ENCODE measurements at regions not wholly inside any gene's neighbourhood (a gene's known extent, or its start where the extent isn't known, plus 50 kb on each side); places are given as distances from the start of the nearest gene placed in this dataset.

DNA sequence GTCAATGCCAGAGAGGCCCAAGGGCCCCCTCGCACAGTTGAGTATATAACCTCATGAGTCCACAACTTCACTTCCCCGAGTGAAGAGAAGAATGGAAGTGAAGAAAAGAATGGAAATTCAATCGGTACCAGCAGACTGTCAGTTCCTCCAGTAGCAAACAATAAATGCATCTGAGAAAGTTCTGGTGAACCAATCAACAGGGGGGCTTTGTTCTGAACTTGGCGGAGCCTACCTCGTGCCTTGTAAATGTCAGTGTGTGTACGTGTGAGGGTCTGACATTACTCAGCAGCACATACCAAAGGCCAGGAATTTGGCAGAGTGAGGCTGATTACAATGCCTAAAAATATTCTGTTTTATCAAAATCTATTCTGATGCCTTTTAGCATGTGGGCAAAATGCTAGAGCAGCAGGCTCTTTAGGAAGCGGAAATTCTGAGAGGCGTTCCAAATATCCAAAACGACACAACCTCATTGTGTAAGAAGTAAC is 238.5 kb downstream of the LTN1 start:
- no peaks in the 10 kb centered on the region for H3K4me1 ChIP-seq
- TF ChIP-seq EZH2phosphoT487 (IDR thresholded peaks at IDR 0.05): no peak
- TF ChIP-seq, protein P1, sequence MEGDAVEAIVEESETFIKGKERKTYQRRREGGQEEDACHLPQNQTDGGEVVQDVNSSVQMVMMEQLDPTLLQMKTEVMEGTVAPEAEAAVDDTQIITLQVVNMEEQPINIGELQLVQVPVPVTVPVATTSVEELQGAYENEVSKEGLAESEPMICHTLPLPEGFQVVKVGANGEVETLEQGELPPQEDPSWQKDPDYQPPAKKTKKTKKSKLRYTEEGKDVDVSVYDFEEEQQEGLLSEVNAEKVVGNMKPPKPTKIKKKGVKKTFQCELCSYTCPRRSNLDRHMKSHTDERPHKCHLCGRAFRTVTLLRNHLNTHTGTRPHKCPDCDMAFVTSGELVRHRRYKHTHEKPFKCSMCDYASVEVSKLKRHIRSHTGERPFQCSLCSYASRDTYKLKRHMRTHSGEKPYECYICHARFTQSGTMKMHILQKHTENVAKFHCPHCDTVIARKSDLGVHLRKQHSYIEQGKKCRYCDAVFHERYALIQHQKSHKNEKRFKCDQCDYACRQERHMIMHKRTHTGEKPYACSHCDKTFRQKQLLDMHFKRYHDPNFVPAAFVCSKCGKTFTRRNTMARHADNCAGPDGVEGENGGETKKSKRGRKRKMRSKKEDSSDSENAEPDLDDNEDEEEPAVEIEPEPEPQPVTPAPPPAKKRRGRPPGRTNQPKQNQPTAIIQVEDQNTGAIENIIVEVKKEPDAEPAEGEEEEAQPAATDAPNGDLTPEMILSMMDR (IDR thresholded peaks at IDR 0.05): no peak
- TF ChIP-seq EZH2 (IDR thresholded peaks at IDR 0.05): no peak
- H3K4me3 ChIP-seq: no peak overlapping the region
- no peaks in the 10 kb centered on the region for H3K27me3 ChIP-seq
- no peaks in the 10 kb centered on the region for H4K20me1 ChIP-seq (ENCODE audit: low read depth)
- Mint-ChIP-seq H3K27me3 (ENCODE audit: insufficient read depth, low read depth) (peaks cover 4% of the 10 kb centered on the region), H3K27ac (no peak overlapping the region), H3K4me1 (peaks cover 4% of the 10 kb centered on the region), H3K36me3 (no peaks in the 10 kb centered on the region), H3K9me3 (peaks cover 3% of the 10 kb centered on the region), H3K4me3 (no peak overlapping the region)
- no peaks in the 10 kb centered on the region for H3F3A ChIP-seq (ENCODE audit: low read depth)
- H3K4me2 ChIP-seq: no peak overlapping the region
- no peaks in the 10 kb centered on the region for H3K79me2 ChIP-seq (ENCODE audit: low read depth)
- H3K36me3 ChIP-seq: no peaks in the 10 kb centered on the region
- no peak overlapping the region for H3K9ac ChIP-seq
- H2AFZ ChIP-seq (replicated peaks): no peak overlapping the region
- no peak overlapping the region for H3K27ac ChIP-seq
- no peaks in the 10 kb centered on the region for H3K9me3 ChIP-seq (ENCODE audit: low read depth)
- no peak for DNase-seq (ENCODE audit: low spot score)

GRCh38 chr21:28752131-28752530 is 240.5 kb downstream of the LTN1 start:
- Histone ChIP-seq H4K20me1 (ENCODE audit: low read depth) (no peaks in the 10 kb centered on the region), H3K27ac (no peak overlapping the region), H3K4me1 (no peaks in the 10 kb centered on the region), H3K79me2 (ENCODE audit: low read depth) (no peaks in the 10 kb centered on the region), H3K36me3 (no peaks in the 10 kb centered on the region), H3K9me3 (ENCODE audit: low read depth) (no peaks in the 10 kb centered on the region), H3K9ac (no peak overlapping the region), H3K4me3 (no peak overlapping the region), H3F3A (ENCODE audit: low read depth) (no peaks in the 10 kb centered on the region), H2AFZ (replicated peaks) (no peak overlapping the region), H3K27me3 (no peaks in the 10 kb centered on the region), H3K4me2 (no peak overlapping the region)
- peaks cover 3% of the 10 kb centered on the region for H3K9me3 Mint-ChIP-seq
- H3K27ac Mint-ChIP-seq: no peak overlapping the region
- no peak for DNase-seq (ENCODE audit: low spot score)
- no peaks in the 10 kb centered on the region for H3K36me3 Mint-ChIP-seq
- H3K4me3 Mint-ChIP-seq: no peak overlapping the region
- no peak for TF ChIP-seq EZH2 (IDR thresholded peaks at IDR 0.05)
- TF ChIP-seq EZH2phosphoT487 (IDR thresholded peaks at IDR 0.05): no peak
- TF ChIP-seq, protein P1 (IDR thresholded peaks at IDR 0.05): no peak
- peaks cover 4% of the 10 kb centered on the region for H3K4me1 Mint-ChIP-seq
- H3K27me3 Mint-ChIP-seq (ENCODE audit: insufficient read depth, low read depth): no peaks in the 10 kb centered on the region

DNA sequence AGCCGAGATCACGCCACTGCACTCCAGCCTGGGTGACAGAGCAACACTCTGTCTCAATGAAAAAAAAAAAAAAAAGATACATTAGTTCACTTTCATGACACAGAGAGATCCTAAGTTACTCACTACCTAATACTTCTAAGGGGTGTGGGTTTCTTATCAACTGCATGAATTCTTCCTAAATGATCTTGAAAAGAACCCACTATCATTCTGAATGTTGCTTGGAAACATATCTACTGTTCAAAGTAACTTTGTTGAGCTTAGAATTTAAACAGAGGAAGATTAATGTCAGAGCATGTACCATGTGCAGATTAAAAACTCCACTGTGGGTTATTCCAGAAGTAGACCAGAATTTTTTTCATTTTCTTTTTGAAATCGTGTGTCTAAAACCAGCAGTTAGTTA is 241.5 kb downstream of the LTN1 start:
- no peak overlapping the region for H2AFZ ChIP-seq (replicated peaks)
- no peak overlapping the region for H3K9ac ChIP-seq
- Mint-ChIP-seq H3K36me3 (no peaks in the 10 kb centered on the region), H3K27ac (no peak overlapping the region), H3K27me3 (ENCODE audit: insufficient read depth, low read depth) (no peaks in the 10 kb centered on the region), H3K4me3 (no peak overlapping the region), H3K9me3 (peaks cover 3% of the 10 kb centered on the region), H3K4me1 (peaks cover 4% of the 10 kb centered on the region)
- no peak for DNase-seq (ENCODE audit: low spot score)
- no peaks in the 10 kb centered on the region for H4K20me1 ChIP-seq (ENCODE audit: low read depth)
- H3K27me3 ChIP-seq: no peaks in the 10 kb centered on the region
- H3K4me1 ChIP-seq: no peaks in the 10 kb centered on the region
- H3K27ac ChIP-seq: no peak overlapping the region
- H3F3A ChIP-seq (ENCODE audit: low read depth): no peaks in the 10 kb centered on the region
- TF ChIP-seq EZH2phosphoT487 (IDR thresholded peaks at IDR 0.05): no peak
- no peak for TF ChIP-seq EZH2 (IDR thresholded peaks at IDR 0.05)
- TF ChIP-seq, protein P1 (IDR thresholded peaks at IDR 0.05): no peak
- no peaks in the 10 kb centered on the region for H3K36me3 ChIP-seq
- no peak overlapping the region for H3K4me2 ChIP-seq
- H3K9me3 ChIP-seq (ENCODE audit: low read depth): no peaks in the 10 kb centered on the region
- H3K79me2 ChIP-seq (ENCODE audit: low read depth): no peaks in the 10 kb centered on the region
- no peak overlapping the region for H3K4me3 ChIP-seq
